OCI-LY1 (cell line): ENCODE measurements at regions not wholly inside any gene's neighbourhood (a gene's known extent, or its start where the extent isn't known, plus 50 kb on each side); places are given as distances from the start of the nearest gene placed in this dataset.

Source experiments
- EZH2 ChIP-seq: fragments of 200-600 bp; sonication (generic), shearing (Covaris generic); IDR thresholded peaks from 2 replicates; pipeline ENCODE4 v1.8.0; 2017; ENCODE audit warnings: borderline replicate concordance, mixed run types, mild to moderate bottlenecking, antibody characterized with exemption, low read length, moderate library complexity, mixed read lengths
- TF ChIP-seq, protein P1 (sequence below): fragments of 200-600 bp; sonication (generic), shearing (Covaris generic); IDR thresholded peaks from 2 replicates; pipeline ENCODE4 v1.5.1; 2017; ENCODE audit warnings: mild to moderate bottlenecking, antibody characterized with exemption, low read length, moderate library complexity, mixed read lengths

- TF ChIP-seq, protein P1, sequence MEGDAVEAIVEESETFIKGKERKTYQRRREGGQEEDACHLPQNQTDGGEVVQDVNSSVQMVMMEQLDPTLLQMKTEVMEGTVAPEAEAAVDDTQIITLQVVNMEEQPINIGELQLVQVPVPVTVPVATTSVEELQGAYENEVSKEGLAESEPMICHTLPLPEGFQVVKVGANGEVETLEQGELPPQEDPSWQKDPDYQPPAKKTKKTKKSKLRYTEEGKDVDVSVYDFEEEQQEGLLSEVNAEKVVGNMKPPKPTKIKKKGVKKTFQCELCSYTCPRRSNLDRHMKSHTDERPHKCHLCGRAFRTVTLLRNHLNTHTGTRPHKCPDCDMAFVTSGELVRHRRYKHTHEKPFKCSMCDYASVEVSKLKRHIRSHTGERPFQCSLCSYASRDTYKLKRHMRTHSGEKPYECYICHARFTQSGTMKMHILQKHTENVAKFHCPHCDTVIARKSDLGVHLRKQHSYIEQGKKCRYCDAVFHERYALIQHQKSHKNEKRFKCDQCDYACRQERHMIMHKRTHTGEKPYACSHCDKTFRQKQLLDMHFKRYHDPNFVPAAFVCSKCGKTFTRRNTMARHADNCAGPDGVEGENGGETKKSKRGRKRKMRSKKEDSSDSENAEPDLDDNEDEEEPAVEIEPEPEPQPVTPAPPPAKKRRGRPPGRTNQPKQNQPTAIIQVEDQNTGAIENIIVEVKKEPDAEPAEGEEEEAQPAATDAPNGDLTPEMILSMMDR: no peak
- no peak for TF ChIP-seq EZH2
Observed at GRCh38 chr6:8865451-8865850, 430.1 kb upstream of the SLC35B3 start.
